GM04503 (cell line): ENCODE measurements at regions not wholly inside any gene's neighbourhood (a gene's known extent, or its start where the extent isn't known, plus 50 kb on each side); places are given as distances from the start of the nearest gene placed in this dataset.

Source experiments
- DNase-seq: peaks from one replicate; pipeline ENCODE4 v3.0.0-alpha.2; 2012; ENCODE audit warnings: low read depth

- DNase-seq = no peak
Measured at GRCh38 chr5:33370466-33370859, 70.3 kb upstream of the TARS1 start.

- DNase-seq = peak; percentile 59
Measured at GRCh38 chr5:33371660-33372059, 69.1 kb upstream of the TARS1 start.

- DNase-seq = no peak
Measured at GRCh38 chr5:33372721-33373472, 67.9 kb upstream of the TARS1 start.

- DNase-seq = no peak
Measured at GRCh38 chr5:33375900-33376299, 64.9 kb upstream of the TARS1 start.

- no peak for DNase-seq
Measured at GRCh38 chr5:33379757-33380156, 61.0 kb upstream of the TARS1 start.

GRCh38 chr5:33381243-33381642 is 59.5 kb upstream of the TARS1 start:
- no peak for DNase-seq
